KMS-11 (cell line): ENCODE measurements at regions not wholly inside any gene's neighbourhood (a gene's known extent, or its start where the extent isn't known, plus 50 kb on each side); places are given as distances from the start of the nearest gene placed in this dataset.

Experiments
- H2AFZ ChIP-seq: fragments of 200-600 bp; sonication (generic); 2 replicates; pipeline ENCODE4 v1.6.1; 2016; ENCODE audit warnings: antibody characterized with exemption, mixed run types, low read depth
- H3K27ac ChIP-seq: fragments of 200-600 bp; sonication (generic); 2 replicates; pipeline ENCODE4 v1.6.1; 2016; ENCODE audit warnings: mild to moderate bottlenecking, mixed run types
- H3K27me3 ChIP-seq: fragments of 200-600 bp; sonication (generic); 2 replicates; pipeline ENCODE4 v1.6.1; 2017; ENCODE audit warnings: mild to moderate bottlenecking, low read depth, mixed run types, moderate library complexity; ENCODE audit not compliant: insufficient read depth
- H3K36me3 ChIP-seq: fragments of 200-600 bp; sonication (generic); 2 replicates; pipeline ENCODE4 v1.6.1; 2017; ENCODE audit warnings: mild to moderate bottlenecking, mixed run types; ENCODE audit not compliant: insufficient read depth
- H3K4me1 ChIP-seq: fragments of 200-600 bp; sonication (generic); 2 replicates; pipeline ENCODE4 v1.6.1; 2016; ENCODE audit warnings: mild to moderate bottlenecking, low read depth, mixed run types; ENCODE audit not compliant: poor library complexity, severe bottlenecking
- H3K4me2 ChIP-seq: fragments of 200-600 bp; sonication (generic); 2 replicates; pipeline ENCODE4 v1.7.0; 2016; ENCODE audit warnings: mild to moderate bottlenecking, mixed run types
- H3K4me3 ChIP-seq: fragments of 200-600 bp; sonication (generic); IDR thresholded peaks from 2 replicates; pipeline ENCODE4 v1.6.1; 2017; ENCODE audit warnings: low read depth, low read length, mixed read lengths; ENCODE audit not compliant: insufficient read depth
- H3K79me2 ChIP-seq: fragments of 200-600 bp; sonication (generic); 2 replicates; pipeline ENCODE4 v1.6.1; 2016; ENCODE audit warnings: low read depth, mixed run types; ENCODE audit not compliant: insufficient read depth
- H3K9ac ChIP-seq: fragments of 200-600 bp; sonication (generic); 2 replicates; pipeline ENCODE4 v1.6.1; 2016; ENCODE audit warnings: mild to moderate bottlenecking, mixed run types
- H4K20me1 ChIP-seq: fragments of 200-600 bp; sonication (generic); 2 replicates; pipeline ENCODE4 v1.6.1; 2016; ENCODE audit warnings: mild to moderate bottlenecking, mixed run types; ENCODE audit not compliant: insufficient read depth
- CTCF ChIP-seq: fragments of 200-600 bp; sonication (generic); conservative IDR thresholded peaks from 2 replicates; pipeline ENCODE4 v1.6.1; 2017; ENCODE audit warnings: low read depth, mild to moderate bottlenecking, antibody characterized with exemption, low read length, moderate library complexity, mixed read lengths

GRCh38 chr3:39748763-39749162 is 60.6 kb upstream of the MYRIP start:
- TF ChIP-seq CTCF = no peak

GRCh38 chr3:39750712-39751111 is 58.7 kb upstream of the MYRIP start:
- Histone ChIP-seq H3K4me3 (no peak overlapping the region), H3K36me3 (no peaks in the 10 kb centered on the region), H3K27me3 (no peaks in the 10 kb centered on the region), H3K27ac (no peak overlapping the region), H3K4me2 (no peak overlapping the region), H3K4me1 (no peaks in the 10 kb centered on the region), H4K20me1 (no peaks in the 10 kb centered on the region), H3K79me2 (no peaks in the 10 kb centered on the region), H3K9ac (no peak overlapping the region), H2AFZ (no peak overlapping the region)
- no peak for TF ChIP-seq CTCF

More at GRCh38 chr3:39748763-39749162, 60.6 kb upstream of the MYRIP start:
- Histone ChIP-seq H3K4me3 (no peak overlapping the region), H3K4me1 (no peaks in the 10 kb centered on the region), H3K4me2 (no peak overlapping the region), H4K20me1 (no peaks in the 10 kb centered on the region), H3K79me2 (no peaks in the 10 kb centered on the region), H3K27me3 (no peaks in the 10 kb centered on the region), H3K36me3 (no peaks in the 10 kb centered on the region), H3K27ac (no peak overlapping the region), H3K9ac (no peak overlapping the region), H2AFZ (no peak overlapping the region)

- Histone ChIP-seq H3K27ac (no peak overlapping the region), H3K27me3 (no peaks in the 10 kb centered on the region), H3K4me3 (no peak overlapping the region), H3K36me3 (no peaks in the 10 kb centered on the region), H3K9ac (no peak overlapping the region), H3K79me2 (no peaks in the 10 kb centered on the region), H4K20me1 (no peaks in the 10 kb centered on the region), H3K4me2 (no peak overlapping the region), H3K4me1 (no peaks in the 10 kb centered on the region), H2AFZ (no peak overlapping the region)
- TF ChIP-seq CTCF = no peak
These were observed 58.1 kb upstream of the MYRIP start for GRCh38 chr3:39751286-39751685.

- Histone ChIP-seq H3K9ac (no peak overlapping the region), H3K27ac (no peak overlapping the region), H4K20me1 (no peaks in the 10 kb centered on the region), H2AFZ (no peak overlapping the region), H3K4me2 (no peak overlapping the region), H3K36me3 (no peaks in the 10 kb centered on the region), H3K79me2 (no peaks in the 10 kb centered on the region), H3K4me3 (no peak overlapping the region), H3K4me1 (no peaks in the 10 kb centered on the region), H3K27me3 (no peaks in the 10 kb centered on the region)
- TF ChIP-seq CTCF = no peak
These were observed 57.3 kb upstream of the MYRIP start for GRCh38 chr3:39752019-39752637.
